Panc1 (cell line): ENCODE measurements at regions not wholly inside any gene's neighbourhood (a gene's known extent, or its start where the extent isn't known, plus 50 kb on each side); places are given as distances from the start of the nearest gene placed in this dataset.

Source experiments
- TF ChIP-seq, protein P1 (sequence below): fragments of 450-650 bp; IDR thresholded peaks from 2 replicates; pipeline ENCODE4 v1.5.1; 2017; ENCODE audit warnings: mild to moderate bottlenecking
- TF ChIP-seq, protein P2 (sequence below), 2 experiments: IDR thresholded peaks; 2 replicates each; pipeline ENCODE4 v1.6.1; 2011 to 2012; ENCODE audit warnings: low read depth in 2 of 2, control low read depth in 1 of 2, low read length in 1 of 2, mild to moderate bottlenecking in 1 of 2, moderate library complexity in 1 of 2; ENCODE audit not compliant: insufficient read depth in 1 of 2

DNA sequence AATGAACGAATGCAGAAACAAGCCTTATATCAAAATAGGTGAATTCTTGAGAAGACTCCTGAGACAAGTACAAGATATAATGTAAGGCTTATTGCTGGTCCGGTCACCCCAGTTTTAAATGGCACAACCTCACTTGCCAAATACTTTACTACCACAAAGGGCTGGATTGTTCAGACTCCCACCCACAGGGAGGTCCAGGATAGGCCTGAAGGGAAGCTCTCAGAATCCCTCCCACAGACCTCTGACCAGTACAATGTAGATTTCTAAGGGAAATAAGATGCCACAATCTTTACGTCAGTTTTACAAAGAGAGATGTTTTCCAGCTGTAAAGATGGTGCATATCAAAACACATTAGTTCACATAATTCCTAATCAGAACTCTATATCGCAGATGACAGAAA lies 577.7 kb upstream of the ADAMTS9 start:
- TF ChIP-seq, protein P1, sequence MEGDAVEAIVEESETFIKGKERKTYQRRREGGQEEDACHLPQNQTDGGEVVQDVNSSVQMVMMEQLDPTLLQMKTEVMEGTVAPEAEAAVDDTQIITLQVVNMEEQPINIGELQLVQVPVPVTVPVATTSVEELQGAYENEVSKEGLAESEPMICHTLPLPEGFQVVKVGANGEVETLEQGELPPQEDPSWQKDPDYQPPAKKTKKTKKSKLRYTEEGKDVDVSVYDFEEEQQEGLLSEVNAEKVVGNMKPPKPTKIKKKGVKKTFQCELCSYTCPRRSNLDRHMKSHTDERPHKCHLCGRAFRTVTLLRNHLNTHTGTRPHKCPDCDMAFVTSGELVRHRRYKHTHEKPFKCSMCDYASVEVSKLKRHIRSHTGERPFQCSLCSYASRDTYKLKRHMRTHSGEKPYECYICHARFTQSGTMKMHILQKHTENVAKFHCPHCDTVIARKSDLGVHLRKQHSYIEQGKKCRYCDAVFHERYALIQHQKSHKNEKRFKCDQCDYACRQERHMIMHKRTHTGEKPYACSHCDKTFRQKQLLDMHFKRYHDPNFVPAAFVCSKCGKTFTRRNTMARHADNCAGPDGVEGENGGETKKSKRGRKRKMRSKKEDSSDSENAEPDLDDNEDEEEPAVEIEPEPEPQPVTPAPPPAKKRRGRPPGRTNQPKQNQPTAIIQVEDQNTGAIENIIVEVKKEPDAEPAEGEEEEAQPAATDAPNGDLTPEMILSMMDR = no peak
- TF ChIP-seq, protein P2, sequence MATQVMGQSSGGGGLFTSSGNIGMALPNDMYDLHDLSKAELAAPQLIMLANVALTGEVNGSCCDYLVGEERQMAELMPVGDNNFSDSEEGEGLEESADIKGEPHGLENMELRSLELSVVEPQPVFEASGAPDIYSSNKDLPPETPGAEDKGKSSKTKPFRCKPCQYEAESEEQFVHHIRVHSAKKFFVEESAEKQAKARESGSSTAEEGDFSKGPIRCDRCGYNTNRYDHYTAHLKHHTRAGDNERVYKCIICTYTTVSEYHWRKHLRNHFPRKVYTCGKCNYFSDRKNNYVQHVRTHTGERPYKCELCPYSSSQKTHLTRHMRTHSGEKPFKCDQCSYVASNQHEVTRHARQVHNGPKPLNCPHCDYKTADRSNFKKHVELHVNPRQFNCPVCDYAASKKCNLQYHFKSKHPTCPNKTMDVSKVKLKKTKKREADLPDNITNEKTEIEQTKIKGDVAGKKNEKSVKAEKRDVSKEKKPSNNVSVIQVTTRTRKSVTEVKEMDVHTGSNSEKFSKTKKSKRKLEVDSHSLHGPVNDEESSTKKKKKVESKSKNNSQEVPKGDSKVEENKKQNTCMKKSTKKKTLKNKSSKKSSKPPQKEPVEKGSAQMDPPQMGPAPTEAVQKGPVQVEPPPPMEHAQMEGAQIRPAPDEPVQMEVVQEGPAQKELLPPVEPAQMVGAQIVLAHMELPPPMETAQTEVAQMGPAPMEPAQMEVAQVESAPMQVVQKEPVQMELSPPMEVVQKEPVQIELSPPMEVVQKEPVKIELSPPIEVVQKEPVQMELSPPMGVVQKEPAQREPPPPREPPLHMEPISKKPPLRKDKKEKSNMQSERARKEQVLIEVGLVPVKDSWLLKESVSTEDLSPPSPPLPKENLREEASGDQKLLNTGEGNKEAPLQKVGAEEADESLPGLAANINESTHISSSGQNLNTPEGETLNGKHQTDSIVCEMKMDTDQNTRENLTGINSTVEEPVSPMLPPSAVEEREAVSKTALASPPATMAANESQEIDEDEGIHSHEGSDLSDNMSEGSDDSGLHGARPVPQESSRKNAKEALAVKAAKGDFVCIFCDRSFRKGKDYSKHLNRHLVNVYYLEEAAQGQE (IDR thresholded peaks at IDR 0.05; ENCODE audit: insufficient read depth in 1 of 2, low read depth in 2 of 2, low read length in 1 of 2) = no peak
